CD4-positive, alpha-beta memory T cell (primary cell): ENCODE measurements at regions not wholly inside any gene's neighbourhood (a gene's known extent, or its start where the extent isn't known, plus 50 kb on each side); places are given as distances from the start of the nearest gene placed in this dataset.

Source experiments
- CTCF ChIA-PET: fragments of 350-600 bp; sonication (Branson Sonifier 250); formaldehyde crosslinking; loops from one replicate; lab custom pipeline; 2021; ENCODE audit warnings: inconsistent platforms; ENCODE audit not compliant: partially characterized antibody; lab: Charles Lee
- POLR2A ChIA-PET: fragments of 350-600 bp; sonication (Branson Sonifier 250); formaldehyde crosslinking; loops from one replicate; lab custom pipeline; 2021; ENCODE audit not compliant: partially characterized antibody; lab: Charles Lee
- DNase-seq, 5 donors: peaks; one replicate each; pipeline versions ENCODE4 v3.0.0 to v3.0.0-alpha.2; 2020 to 2022; ENCODE audit warnings: mixed read lengths in 1 of 5
- H3K27ac ChIP-seq: one replicate; pipeline ENCODE4 v1.7.0; 2013; ENCODE audit warnings: low read depth, low read length
- H3K27me3 ChIP-seq: 2 replicates; pipeline ENCODE4 v1.7.0; 2013; ENCODE audit warnings: mild to moderate bottlenecking, low read length, moderate library complexity; ENCODE audit not compliant: insufficient read depth
- H3K36me3 ChIP-seq: 2 replicates; pipeline ENCODE4 v1.7.0; 2013; ENCODE audit warnings: mild to moderate bottlenecking, low read length, moderate library complexity; ENCODE audit not compliant: insufficient read depth
- H3K4me1 ChIP-seq: 2 replicates; pipeline ENCODE4 v1.7.0; 2013; ENCODE audit warnings: mild to moderate bottlenecking, low read length, moderate library complexity; ENCODE audit not compliant: insufficient read depth
- H3K4me3 ChIP-seq, 2 donors: one replicate each; pipeline ENCODE4 v1.7.0; 2013; ENCODE audit warnings: low read length in 2 of 2, mild to moderate bottlenecking in 1 of 2
- H3K9me3 ChIP-seq, 2 donors: one replicate each; pipeline ENCODE4 v1.7.0; 2013; ENCODE audit warnings: low read length in 2 of 2, control low read depth in 1 of 2; ENCODE audit not compliant: control insufficient read depth in 1 of 2
- H3K27ac Mint-ChIP-seq, 7 donors: one replicate each; pipeline ENCODE4 v1.8.0; 2020 to 2021; ENCODE audit warnings: mixed read lengths in 7 of 7, mild to moderate bottlenecking in 6 of 7, inconsistent platforms in 3 of 7, moderate library complexity in 3 of 7
- H3K27me3 Mint-ChIP-seq, 2 donors: one replicate each; pipeline ENCODE4 v1.8.0; 2020 to 2021; ENCODE audit warnings: mixed read lengths in 2 of 2
- H3K36me3 Mint-ChIP-seq, 2 donors: one replicate each; pipeline ENCODE4 v1.8.0; 2020 to 2021; ENCODE audit warnings: mixed read lengths in 2 of 2, inconsistent platforms in 1 of 2, mild to moderate bottlenecking in 1 of 2
- H3K4me1 Mint-ChIP-seq, 4 donors: one replicate each; pipeline ENCODE4 v1.8.0; 2020 to 2021; ENCODE audit warnings: mixed read lengths in 4 of 4, mild to moderate bottlenecking in 1 of 4
- H3K4me3 Mint-ChIP-seq, 8 donors: one replicate each; pipeline ENCODE4 v1.8.0; 2020 to 2021; ENCODE audit warnings: mixed read lengths in 8 of 8, mild to moderate bottlenecking in 7 of 8, moderate library complexity in 6 of 8, inconsistent platforms in 3 of 8
- H3K9me3 Mint-ChIP-seq, 8 donors: one replicate each; pipeline ENCODE4 v1.8.0; 2020 to 2021; ENCODE audit warnings: mixed read lengths in 8 of 8, mild to moderate bottlenecking in 5 of 8, inconsistent platforms in 3 of 8, moderate library complexity in 1 of 8
- intact Hi-C: fragments of 100-400 bp; cut with micrococcal nuclease; formaldehyde crosslinking; loops from one replicate; pipeline ENCODE4 v1.15.1; 2023

- POLR2A ChIA-PET: no interaction called here
- Histone ChIP-seq H3K27me3 (no peaks in the 10 kb centered on the region), H3K9me3 (no peaks in the 10 kb centered on the region), H3K4me1 (no peaks in the 10 kb centered on the region), H3K36me3 (no peaks in the 10 kb centered on the region), H3K4me3 (no peak overlapping the region), H3K27ac (no peak overlapping the region)
- no peak for DNase-seq
- intact Hi-C loops: no loop called here
- H3K27ac Mint-ChIP-seq: no peak overlapping the region
- H3K36me3 Mint-ChIP-seq: no peaks in the 10 kb centered on the region
- no peaks in the 10 kb centered on the region for H3K4me1 Mint-ChIP-seq
- CTCF ChIA-PET: interaction anchor here (0.6 kb wide), 1 partner anchor 962 kb away, joined by 3 read pairs; no protein-coding TSS in a partner anchor
- H3K9me3 Mint-ChIP-seq: peaks cover 2 to 17% (median 4%) of the 10 kb centered on the region in 8 donors
- H3K4me3 Mint-ChIP-seq: no peak overlapping the region
- H3K27me3 Mint-ChIP-seq: no peaks in the 10 kb centered on the region
Measured at GRCh38 chr2:145154731-145155130, 634.8 kb upstream of the ZEB2 start.

- H3K36me3 ChIP-seq: no peaks in the 10 kb centered on the region
- no peaks in the 10 kb centered on the region for H3K4me1 Mint-ChIP-seq
- no peaks in the 10 kb centered on the region for H3K36me3 Mint-ChIP-seq
- no peak overlapping the region for H3K27ac ChIP-seq
- ChIA-PET POLR2A (no interaction called here), CTCF (no interaction called here)
- no peak overlapping the region for H3K4me3 Mint-ChIP-seq
- H3K4me1 ChIP-seq: no peaks in the 10 kb centered on the region
- no peaks in the 10 kb centered on the region for H3K9me3 ChIP-seq
- H3K27me3 Mint-ChIP-seq: no peaks in the 10 kb centered on the region
- intact Hi-C loops: no loop called here
- no peak for DNase-seq
- no peak overlapping the region for H3K27ac Mint-ChIP-seq
- H3K9me3 Mint-ChIP-seq: peaks cover 0 to 4% (median 3%) of the 10 kb centered on the region in 8 donors
- no peaks in the 10 kb centered on the region for H3K27me3 ChIP-seq
- no peak overlapping the region for H3K4me3 ChIP-seq
Measured at GRCh38 chr2:145146691-145147090, 626.8 kb upstream of the ZEB2 start.

DNA sequence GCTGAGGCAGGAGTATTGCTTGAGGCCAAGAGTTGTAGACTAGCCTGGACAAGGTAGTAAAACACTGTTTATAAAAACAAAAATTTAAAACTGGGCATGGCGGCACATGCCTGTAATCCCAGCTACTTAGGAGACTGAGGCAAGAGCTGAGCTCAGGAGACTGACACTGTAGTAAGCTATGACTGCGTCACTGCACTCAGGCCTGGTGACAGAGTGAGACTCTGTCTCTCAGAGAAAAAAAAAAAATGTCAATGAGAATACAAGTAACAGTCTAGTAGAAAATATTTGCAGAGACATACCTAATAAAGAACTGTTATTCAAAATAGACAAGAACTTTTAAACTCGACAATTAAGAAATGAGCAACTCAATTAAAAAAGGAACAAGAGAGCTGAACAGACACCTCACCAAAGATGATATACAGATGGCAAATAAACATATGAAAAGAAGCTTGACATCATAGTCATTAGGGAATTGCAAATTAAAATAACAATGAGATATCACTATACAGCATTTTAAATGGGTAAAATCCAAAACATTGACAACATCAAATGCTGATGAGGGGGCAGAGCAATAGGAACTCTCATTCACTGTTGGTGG lies 624.3 kb upstream of the ZEB2 start:
- Histone ChIP-seq H3K27me3 (no peaks in the 10 kb centered on the region), H3K4me3 (no peak overlapping the region), H3K27ac (no peak overlapping the region), H3K9me3 (no peaks in the 10 kb centered on the region), H3K4me1 (no peaks in the 10 kb centered on the region), H3K36me3 (no peaks in the 10 kb centered on the region)
- H3K9me3 Mint-ChIP-seq: peaks cover 0 to 2% (median 0%) of the 10 kb centered on the region in 8 donors
- no peaks in the 10 kb centered on the region for H3K4me1 Mint-ChIP-seq
- H3K36me3 Mint-ChIP-seq: no peaks in the 10 kb centered on the region
- ChIA-PET CTCF (no interaction called here), POLR2A (no interaction called here)
- H3K4me3 Mint-ChIP-seq: no peak overlapping the region
- intact Hi-C loops: no loop called here
- no peak for DNase-seq
- no peak overlapping the region for H3K27ac Mint-ChIP-seq
- no peaks in the 10 kb centered on the region for H3K27me3 Mint-ChIP-seq

DNA sequence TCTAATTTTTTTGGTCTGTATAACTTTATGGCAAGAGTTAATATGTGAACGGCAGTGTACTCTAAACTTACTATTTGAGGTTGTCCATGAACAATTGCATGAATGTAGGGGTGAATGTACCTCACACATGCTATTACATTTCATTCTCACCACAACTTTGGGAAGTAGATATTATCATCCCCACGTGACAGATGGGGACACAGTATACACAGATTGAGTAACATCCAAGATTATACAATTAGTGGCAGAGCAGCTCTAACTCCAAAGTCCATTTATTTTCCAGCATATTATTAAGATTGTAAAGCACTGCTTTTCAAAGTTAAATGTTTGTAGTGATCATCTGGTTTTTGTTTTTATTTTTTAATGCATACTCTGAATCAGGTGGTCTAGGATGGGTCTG lies 622.1 kb upstream of the ZEB2 start:
- POLR2A ChIA-PET: no interaction called here

DNA sequence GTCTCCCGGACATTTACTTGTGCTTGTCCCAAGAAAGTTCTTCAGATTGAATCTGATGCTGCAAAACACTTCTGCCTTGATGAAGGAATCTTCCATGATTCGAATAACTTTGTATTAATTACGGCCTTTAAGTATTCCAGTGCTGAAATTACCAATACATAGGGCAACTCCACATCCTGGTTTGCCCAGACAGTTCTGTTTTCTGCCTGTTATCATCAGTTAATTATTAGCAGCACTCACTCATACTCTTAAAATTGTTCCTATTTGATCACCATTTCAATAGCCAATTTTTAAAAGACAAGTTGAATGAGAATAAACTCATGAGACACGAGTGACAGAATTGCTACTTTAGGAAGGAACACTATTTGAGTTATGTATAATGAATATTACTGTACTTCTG lies 620.7 kb upstream of the ZEB2 start:
- Histone ChIP-seq H3K36me3 (no peaks in the 10 kb centered on the region), H3K4me1 (no peaks in the 10 kb centered on the region), H3K4me3 (no peak overlapping the region), H3K27me3 (no peaks in the 10 kb centered on the region), H3K27ac (no peak overlapping the region), H3K9me3 (no peaks in the 10 kb centered on the region)
- Mint-ChIP-seq H3K9me3 (peaks cover 0 to 2% (median 0%) of the 10 kb centered on the region in 8 donors), H3K4me3 (no peak overlapping the region), H3K36me3 (no peaks in the 10 kb centered on the region), H3K4me1 (no peaks in the 10 kb centered on the region), H3K27me3 (no peaks in the 10 kb centered on the region), H3K27ac (no peak overlapping the region)
- POLR2A ChIA-PET: no interaction called here
- intact Hi-C loops: no loop called here
- no peak for DNase-seq
- CTCF ChIA-PET: no interaction called here

More for the DNA sequence above, 622.1 kb upstream of the ZEB2 start:
- Histone ChIP-seq H3K36me3 (no peaks in the 10 kb centered on the region), H3K4me3 (no peak overlapping the region), H3K4me1 (no peaks in the 10 kb centered on the region), H3K27me3 (no peaks in the 10 kb centered on the region), H3K9me3 (no peaks in the 10 kb centered on the region), H3K27ac (no peak overlapping the region)
- Mint-ChIP-seq H3K4me3 (no peak overlapping the region), H3K27me3 (no peaks in the 10 kb centered on the region), H3K9me3 (peaks cover 0 to 2% (median 0%) of the 10 kb centered on the region in 8 donors), H3K27ac (no peak overlapping the region), H3K36me3 (no peaks in the 10 kb centered on the region), H3K4me1 (no peaks in the 10 kb centered on the region)
- intact Hi-C loops: no loop called here
- DNase-seq: no peak
- CTCF ChIA-PET: no interaction called here

GRCh38 chr2:145138626-145139025 lies 618.7 kb upstream of the ZEB2 start:
- Histone ChIP-seq H3K9me3 (no peaks in the 10 kb centered on the region), H3K27ac (no peak overlapping the region), H3K4me1 (no peaks in the 10 kb centered on the region), H3K4me3 (no peak overlapping the region), H3K27me3 (no peaks in the 10 kb centered on the region), H3K36me3 (no peaks in the 10 kb centered on the region)
- no peaks in the 10 kb centered on the region for H3K27me3 Mint-ChIP-seq
- intact Hi-C loops: no loop called here
- no peak for DNase-seq
- CTCF ChIA-PET: no interaction called here
- no peaks in the 10 kb centered on the region for H3K36me3 Mint-ChIP-seq
- POLR2A ChIA-PET: no interaction called here
- H3K4me3 Mint-ChIP-seq: no peak overlapping the region
- no peaks in the 10 kb centered on the region for H3K4me1 Mint-ChIP-seq
- H3K27ac Mint-ChIP-seq: no peak overlapping the region
- peaks cover 0 to 2% (median 0%) of the 10 kb centered on the region in 8 donors for H3K9me3 Mint-ChIP-seq

DNA sequence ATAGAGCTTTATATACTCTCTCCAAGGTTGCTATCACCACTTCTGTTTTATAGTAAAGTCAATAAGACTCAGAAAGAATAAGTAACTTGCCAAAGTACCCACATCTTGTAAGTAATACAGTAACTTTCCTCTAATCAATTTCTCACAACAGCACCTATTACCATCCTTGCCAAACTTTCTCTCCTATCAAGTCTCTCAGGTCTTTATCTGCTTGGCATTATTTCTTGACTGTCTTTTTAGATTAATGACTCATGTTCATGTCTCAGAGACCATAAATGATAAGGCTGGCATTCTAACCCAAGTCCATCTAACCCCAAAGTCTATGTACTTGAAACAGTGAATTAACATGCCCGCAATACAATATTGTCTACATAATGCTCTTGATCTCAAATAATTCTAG lies 618.0 kb upstream of the ZEB2 start:
- no peaks in the 10 kb centered on the region for H3K36me3 Mint-ChIP-seq
- intact Hi-C loops: no loop called here
- CTCF ChIA-PET: no interaction called here
- no peak overlapping the region for H3K4me3 Mint-ChIP-seq
- H3K4me1 Mint-ChIP-seq: no peaks in the 10 kb centered on the region
- POLR2A ChIA-PET: no interaction called here
- Histone ChIP-seq H3K4me1 (no peaks in the 10 kb centered on the region), H3K4me3 (no peak overlapping the region), H3K36me3 (no peaks in the 10 kb centered on the region), H3K27me3 (no peaks in the 10 kb centered on the region), H3K9me3 (no peaks in the 10 kb centered on the region), H3K27ac (no peak overlapping the region)
- H3K27me3 Mint-ChIP-seq: no peaks in the 10 kb centered on the region
- DNase-seq: no peak
- peaks cover 0 to 2% (median 0%) of the 10 kb centered on the region in 8 donors for H3K9me3 Mint-ChIP-seq
- no peak overlapping the region for H3K27ac Mint-ChIP-seq

GRCh38 chr2:145137211-145137610 lies 617.3 kb upstream of the ZEB2 start:
- no peak overlapping the region for H3K27ac ChIP-seq
- Mint-ChIP-seq H3K4me1 (no peaks in the 10 kb centered on the region), H3K27me3 (no peaks in the 10 kb centered on the region), H3K4me3 (no peak overlapping the region), H3K36me3 (no peaks in the 10 kb centered on the region), H3K9me3 (peaks cover 0 to 2% (median 0%) of the 10 kb centered on the region in 8 donors), H3K27ac (no peak overlapping the region)
- CTCF ChIA-PET: no interaction called here
- no peaks in the 10 kb centered on the region for H3K9me3 ChIP-seq
- DNase-seq: no peak
- no peaks in the 10 kb centered on the region for H3K4me1 ChIP-seq
- H3K36me3 ChIP-seq: no peaks in the 10 kb centered on the region
- POLR2A ChIA-PET: no interaction called here
- no peaks in the 10 kb centered on the region for H3K27me3 ChIP-seq
- H3K4me3 ChIP-seq: no peak overlapping the region
- intact Hi-C loops: no loop called here
